Glutamatergic neuron (in vitro differentiated cells): ENCODE measurements at regions not wholly inside any gene's neighbourhood (a gene's known extent, or its start where the extent isn't known, plus 50 kb on each side); places are given as distances from the start of the nearest gene placed in this dataset.

Source experiments
- DNase-seq: peaks from one replicate; pipeline ENCODE4 v3.0.0; 2022
- H3K27ac Mint-ChIP-seq: one replicate; pipeline ENCODE4 v1.8.0; 2020; ENCODE audit warnings: mild to moderate bottlenecking, mixed read lengths, inconsistent platforms; ENCODE audit not compliant: unreplicated experiment
- H3K27me3 Mint-ChIP-seq: one replicate; pipeline ENCODE4 v1.8.0; 2020; ENCODE audit warnings: mild to moderate bottlenecking, moderate library complexity, mixed read lengths, inconsistent platforms; ENCODE audit not compliant: unreplicated experiment
- H3K36me3 Mint-ChIP-seq: one replicate; pipeline ENCODE4 v1.8.0; 2020; ENCODE audit warnings: mild to moderate bottlenecking, mixed read lengths, inconsistent platforms; ENCODE audit not compliant: unreplicated experiment
- H3K4me1 Mint-ChIP-seq: one replicate; pipeline ENCODE4 v1.8.0; 2020; ENCODE audit warnings: mild to moderate bottlenecking, low read depth, mixed read lengths, inconsistent platforms; ENCODE audit not compliant: unreplicated experiment
- H3K4me3 Mint-ChIP-seq: one replicate; pipeline ENCODE4 v1.8.0; 2020; ENCODE audit warnings: mild to moderate bottlenecking, mixed read lengths, inconsistent platforms; ENCODE audit not compliant: unreplicated experiment
- H3K9me3 Mint-ChIP-seq: one replicate; pipeline ENCODE4 v1.8.0; 2020; ENCODE audit warnings: mild to moderate bottlenecking, moderate library complexity, mixed read lengths, inconsistent platforms; ENCODE audit not compliant: unreplicated experiment
- CTCF ChIP-seq: fragments of 200-600 bp; sonication (generic); IDR thresholded peaks from one replicate; pipeline ENCODE4 v1.5.0; 2021; ENCODE audit not compliant: partially characterized antibody, unreplicated experiment

- H3K9me3 Mint-ChIP-seq: peaks cover 9% of the 10 kb centered on the region
- no peak overlapping the region for H3K27ac Mint-ChIP-seq
Measured at GRCh38 chr20:41892031-41892430, 273.9 kb upstream of the CHD6 start.

GRCh38 chr20:41889844-41890224 is 271.7 kb upstream of the CHD6 start:
- no peak overlapping the region for H3K4me3 Mint-ChIP-seq
- peaks cover 9% of the 10 kb centered on the region for H3K9me3 Mint-ChIP-seq
- H3K36me3 Mint-ChIP-seq: no peaks in the 10 kb centered on the region
- no peak for TF ChIP-seq CTCF
- peak overlapping the region; percentile 68 for H3K27ac Mint-ChIP-seq
- DNase-seq: peak; percentile 26
- peaks cover 9% of the 10 kb centered on the region for H3K27me3 Mint-ChIP-seq
- peaks cover 3% of the 10 kb centered on the region for H3K4me1 Mint-ChIP-seq

More at GRCh38 chr20:41892031-41892430, 273.9 kb upstream of the CHD6 start:
- DNase-seq: no peak
- no peaks in the 10 kb centered on the region for H3K36me3 Mint-ChIP-seq
- peaks cover 3% of the 10 kb centered on the region for H3K4me1 Mint-ChIP-seq
- no peak overlapping the region for H3K4me3 Mint-ChIP-seq
- H3K27me3 Mint-ChIP-seq: peaks cover 9% of the 10 kb centered on the region
- no peak for TF ChIP-seq CTCF

GRCh38 chr20:41889126-41889843 is 271.1 kb upstream of the CHD6 start:
- DNase-seq: no peak
- Mint-ChIP-seq H3K36me3 (no peaks in the 10 kb centered on the region), H3K27me3 (peaks cover 9% of the 10 kb centered on the region), H3K4me1 (peaks cover 3% of the 10 kb centered on the region), H3K4me3 (no peak overlapping the region), H3K27ac (peak overlapping the region; percentile 72), H3K9me3 (peaks cover 9% of the 10 kb centered on the region)
- TF ChIP-seq CTCF: no peak

GRCh38 chr20:41888434-41888833 is 270.3 kb upstream of the CHD6 start:
- TF ChIP-seq CTCF: no peak
- H3K27me3 Mint-ChIP-seq: peaks cover 9% of the 10 kb centered on the region
- no peak overlapping the region for H3K27ac Mint-ChIP-seq
- no peaks in the 10 kb centered on the region for H3K36me3 Mint-ChIP-seq
- peaks cover 3% of the 10 kb centered on the region for H3K4me1 Mint-ChIP-seq
- DNase-seq: no peak
- peaks cover 9% of the 10 kb centered on the region for H3K9me3 Mint-ChIP-seq
- H3K4me3 Mint-ChIP-seq: no peak overlapping the region

GRCh38 chr20:41887500-41887899 is 269.3 kb upstream of the CHD6 start:
- Mint-ChIP-seq H3K4me1 (peaks cover 3% of the 10 kb centered on the region), H3K4me3 (no peak overlapping the region), H3K9me3 (peaks cover 7% of the 10 kb centered on the region), H3K36me3 (no peaks in the 10 kb centered on the region), H3K27ac (no peak overlapping the region), H3K27me3 (peaks cover 7% of the 10 kb centered on the region)
- DNase-seq: no peak
- no peak for TF ChIP-seq CTCF
